SK-N-SH (cell line): ENCODE measurements at regions not wholly inside any gene's neighbourhood (a gene's known extent, or its start where the extent isn't known, plus 50 kb on each side); places are given as distances from the start of the nearest gene placed in this dataset.

ENCODE experiments used
- CTCF ChIA-PET: fragments of 300-600, 350-600 bp; formaldehyde crosslinking; extraction: SDS; loops from one replicate; lab custom pipeline; 2021; lab: Yijun Ruan, JAX
- POLR2A ChIA-PET: fragments of 350-600 bp; sonication (Branson Sonifier 250); formaldehyde crosslinking; extraction: SDS; loops from one replicate; lab custom pipeline; 2020; ENCODE audit warnings: antibody characterized with exemption, inconsistent platforms; lab: Yijun Ruan, JAX
- DNase-seq: peaks from one replicate; pipeline ENCODE4 v3.0.0; 2012
- H2AFZ ChIP-seq: fragments of 200-600 bp; sonication (generic); 2 replicates; pipeline ENCODE4 v1.8.1; 2016; ENCODE audit warnings: antibody characterized with exemption, mild to moderate bottlenecking, low read depth
- H3F3A ChIP-seq: fragments of 200-600 bp; sonication (generic); replicated peaks from 2 replicates; pipeline ENCODE3; 2016; ENCODE audit warnings: antibody characterized with exemption, mild to moderate bottlenecking; ENCODE audit not compliant: insufficient read depth
- H3K27ac ChIP-seq, 2 experiments: fragments of 200-500 bp in 1 of 2; fragments of 200-600 bp in 1 of 2; sonication (Bioruptor generic) in 1 of 2; sonication (generic), shearing (Covaris generic) in 1 of 2; 2 replicates each; pipeline versions ENCODE4 v1.5.1 to v1.6.1; 2014 to 2016; ENCODE audit warnings: low read depth in 2 of 2, inconsistent platforms in 1 of 2, low read length in 1 of 2, mild to moderate bottlenecking in 1 of 2, mixed read lengths in 1 of 2
- H3K27me3 ChIP-seq: fragments of 200-600 bp; sonication (generic), shearing (Covaris generic); 2 replicates; pipeline ENCODE4 v1.6.1; 2016; ENCODE audit warnings: mixed run types; ENCODE audit not compliant: insufficient read depth
- H3K36me3 ChIP-seq, 2 experiments: fragments of 200-500 bp in 1 of 2; fragments of 200-600 bp in 1 of 2; sonication (Bioruptor generic) in 1 of 2; sonication (generic) in 1 of 2; replicated peaks in 1 of 2; 2 replicates each; pipeline versions ENCODE3 to v1.5.1; 2014 to 2016; ENCODE audit warnings: low read length in 1 of 2, mild to moderate bottlenecking in 1 of 2; ENCODE audit not compliant: insufficient read depth in 2 of 2, control insufficient read depth in 1 of 2
- H3K4me1 ChIP-seq, 2 experiments: fragments of 200-500 bp in 1 of 2; fragments of 200-600 bp in 1 of 2; sonication (Bioruptor generic) in 1 of 2; sonication (generic), shearing (Covaris generic) in 1 of 2; 2 replicates each; pipeline versions ENCODE4 v1.5.1 to v1.6.1; 2014 to 2016; ENCODE audit warnings: low read depth in 1 of 2, low read length in 1 of 2, mixed run types in 1 of 2; ENCODE audit not compliant: insufficient read depth in 2 of 2, control insufficient read depth in 1 of 2
- H3K4me2 ChIP-seq: fragments of 200-600 bp; sonication (generic), shearing (Covaris generic); 2 replicates; pipeline ENCODE4 v1.6.1; 2017; ENCODE audit warnings: mixed run types
- H3K4me3 ChIP-seq, 2 experiments: fragments of 200-500 bp in 1 of 2; fragments of 200-600 bp in 1 of 2; sonication (Bioruptor generic) in 1 of 2; sonication (generic), shearing (Covaris generic) in 1 of 2; 2 replicates each; pipeline versions ENCODE4 v1.5.1 to v1.8.1; 2014 to 2016; ENCODE audit warnings: low read depth in 2 of 2, inconsistent platforms in 1 of 2, low read length in 1 of 2, mild to moderate bottlenecking in 1 of 2, mixed read lengths in 1 of 2, moderate library complexity in 1 of 2
- H3K79me2 ChIP-seq: fragments of 200-600 bp; sonication (generic); 2 replicates; pipeline ENCODE4 v1.8.1; 2017; ENCODE audit warnings: mild to moderate bottlenecking; ENCODE audit not compliant: insufficient read depth
- H3K9ac ChIP-seq: fragments of 200-600 bp; sonication (generic); 2 replicates; pipeline ENCODE4 v1.6.1; 2017; ENCODE audit warnings: mixed run types
- H3K9me2 ChIP-seq: fragments of 200-600 bp; sonication (generic); 2 replicates; pipeline ENCODE4 v1.6.1; 2017; ENCODE audit warnings: mixed run types
- H3K9me3 ChIP-seq: fragments of 200-600 bp; sonication (generic); 2 replicates; pipeline ENCODE4 v1.6.1; 2017; ENCODE audit warnings: mixed run types, mild to moderate bottlenecking, moderate library complexity
- H4K20me1 ChIP-seq: fragments of 200-600 bp; sonication (generic); 2 replicates; pipeline ENCODE4 v1.6.1; 2017; ENCODE audit warnings: mild to moderate bottlenecking, mixed run types; ENCODE audit not compliant: insufficient read depth
- CHD2 ChIP-seq: fragments of 150-350 bp; IDR thresholded peaks from 2 replicates; pipeline ENCODE4 v1.6.1; 2018; ENCODE audit warnings: low read length; ENCODE audit not compliant: partially characterized antibody
- ELF1 ChIP-seq: IDR thresholded peaks from 2 replicates; pipeline ENCODE4 v1.4.0; 2012
- EP300 ChIP-seq, 2 experiments: IDR thresholded peaks; 2 replicates each; pipeline versions ENCODE4 v1.4.0 to v1.6.1; 2012; ENCODE audit warnings: borderline replicate concordance in 1 of 2, low read depth in 1 of 2, low read length in 1 of 2
- GATA2 ChIP-seq: sonication (generic); formaldehyde crosslinking; IDR thresholded peaks from 2 replicates; pipeline ENCODE4 v1.5.0; 2020; ENCODE audit warnings: mild to moderate bottlenecking, missing genetic modification reagents
- IRF3 ChIP-seq: fragments of 150-350 bp; IDR thresholded peaks from 2 replicates; pipeline ENCODE4 v1.6.1; 2016; ENCODE audit warnings: mild to moderate bottlenecking, low read depth, low read length
- JUND ChIP-seq: IDR thresholded peaks from 2 replicates; pipeline ENCODE4 v1.4.0; 2012
- MXI1 ChIP-seq: IDR thresholded peaks from 2 replicates; pipeline ENCODE4 v1.6.1; 2012; ENCODE audit warnings: mild to moderate bottlenecking, low read depth, low read length, improper control_type of control experiment
- NFIC ChIP-seq: IDR thresholded peaks from 2 replicates; pipeline ENCODE4 v1.4.0; 2012; ENCODE audit warnings: borderline replicate concordance
- NRF1 ChIP-seq: IDR thresholded peaks from 2 replicates; pipeline ENCODE4 v1.6.1; 2012; ENCODE audit warnings: low read depth, mild to moderate bottlenecking, low read length
- RCOR1 ChIP-seq: fragments of 150-350 bp; IDR thresholded peaks from 2 replicates; pipeline ENCODE4 v1.6.1; 2017; ENCODE audit warnings: antibody characterized with exemption, low read length
- RFX5 ChIP-seq: IDR thresholded peaks from 2 replicates; pipeline ENCODE4 v1.6.1; 2012; ENCODE audit warnings: mild to moderate bottlenecking, improper control_type of control experiment, low read length
- RXRA ChIP-seq: IDR thresholded peaks from 2 replicates; pipeline ENCODE4 v1.4.0; 2012; ENCODE audit warnings: low read depth, mild to moderate bottlenecking, borderline replicate concordance
- SIN3A ChIP-seq: IDR thresholded peaks from 2 replicates; pipeline ENCODE4 v1.6.1; 2012; ENCODE audit warnings: low read depth, mild to moderate bottlenecking, low read length, moderate library complexity, borderline replicate concordance
- SMC3 ChIP-seq: IDR thresholded peaks from 2 replicates; pipeline ENCODE4 v1.6.1; 2012; ENCODE audit warnings: low read depth, low read length, improper control_type of control experiment
- TCF12 ChIP-seq: IDR thresholded peaks from 2 replicates; pipeline ENCODE4 v1.4.0; 2012
- USF1 ChIP-seq: IDR thresholded peaks from 2 replicates; pipeline ENCODE4 v1.4.0; 2012; ENCODE audit warnings: low read depth, borderline replicate concordance
- USF2 ChIP-seq: fragments of 150-350 bp; IDR thresholded peaks from 2 replicates; pipeline ENCODE4 v1.6.1; 2017; ENCODE audit warnings: antibody characterized with exemption, low read length, low read depth, borderline replicate concordance
- ZBTB33 ChIP-seq: IDR thresholded peaks from 2 replicates; pipeline ENCODE4 v1.4.0; 2012; ENCODE audit warnings: low read depth, borderline replicate concordance
- WGBS: methylation state at CpG from one replicate; pipeline ENCODE4 v1.1.6; 2017; ENCODE audit warnings: low lambda C conversion rate; 5-methylcytosine and 5-hydroxymethylcytosine counted together

- Histone ChIP-seq H3K27me3 (0 out of 2 replicates have a peak, but pooled peaks cover 4% of the 10 kb centered on the region), H3K4me1 (no peaks in the 10 kb centered on the region), H3K9me2 (no peaks in the 10 kb centered on the region), H3K79me2 (no peaks in the 10 kb centered on the region), H3K4me2 (no peak overlapping the region), H3K27ac (no peak overlapping the region), H3K9me3 (no peaks in the 10 kb centered on the region), H3F3A (no peaks in the 10 kb centered on the region), H3K36me3 (no peaks in the 10 kb centered on the region), H4K20me1 (no peaks in the 10 kb centered on the region), H3K9ac (no peak overlapping the region), H2AFZ (no peak overlapping the region), H3K4me3 (no peak overlapping the region)
- TF ChIP-seq NRF1 (no peak), NFIC (no peak), ELF1 (no peak), MXI1 (no peak), EP300 (IDR thresholded peaks at IDR 0.05; ENCODE audit: borderline replicate concordance in 1 of 2, low read depth in 1 of 2, low read length in 1 of 2) (no peak), SMC3 (no peak), USF1 (no peak), IRF3 (no peak), CHD2 (no peak), JUND (no peak), SIN3A (no peak), RXRA (no peak)
- DNase-seq: no peak
- POLR2A ChIA-PET: no interaction called here
- WGBS: 41% methylated on average over 9 of the region's 9 CpGs
- CTCF ChIA-PET: no interaction called here
Measured at GRCh38 chr16:86375851-86376250, 134.5 kb upstream of the FOXF1 start.

GRCh38 chr16:86376837-86377236, 133.5 kb upstream of the FOXF1 start:
- Histone ChIP-seq H3K9me3 (no peaks in the 10 kb centered on the region), H3K36me3 (no peaks in the 10 kb centered on the region), H3K4me3 (no peak overlapping the region)
- WGBS: 64% methylated on average over 4 of the region's 4 CpGs
- CTCF ChIA-PET: no interaction called here
- TF ChIP-seq NFIC (no peak), NRF1 (no peak), TCF12 (no peak), USF2 (no peak), MXI1 (no peak), RFX5 (no peak), GATA2 (CRISPR knock-in tag) (no peak), ZBTB33 (no peak), SMC3 (no peak), RCOR1 (no peak)
- TF ChIP-seq, all 33 proteins: peak for 0
- POLR2A ChIA-PET: no interaction called here
- no peak overlapping the region for H3K4me2 ChIP-seq
- H3F3A ChIP-seq: no peaks in the 10 kb centered on the region
- no peak overlapping the region for H2AFZ ChIP-seq
- no peaks in the 10 kb centered on the region for H3K4me1 ChIP-seq
- no peaks in the 10 kb centered on the region for H3K9me2 ChIP-seq
- no peak overlapping the region for H3K9ac ChIP-seq
- no peaks in the 10 kb centered on the region for H4K20me1 ChIP-seq
- no peaks in the 10 kb centered on the region for H3K79me2 ChIP-seq
- H3K27ac ChIP-seq: no peak overlapping the region
- H3K27me3 ChIP-seq: 0 out of 2 replicates have a peak, but pooled peaks cover 4% of the 10 kb centered on the region
- no peak for DNase-seq
